ENCODE measurements at regions not wholly inside any gene's neighbourhood (a gene's known extent, or its start where the extent isn't known, plus 50 kb on each side); places are given as distances from the start of the nearest gene placed in this dataset.

DNA sequence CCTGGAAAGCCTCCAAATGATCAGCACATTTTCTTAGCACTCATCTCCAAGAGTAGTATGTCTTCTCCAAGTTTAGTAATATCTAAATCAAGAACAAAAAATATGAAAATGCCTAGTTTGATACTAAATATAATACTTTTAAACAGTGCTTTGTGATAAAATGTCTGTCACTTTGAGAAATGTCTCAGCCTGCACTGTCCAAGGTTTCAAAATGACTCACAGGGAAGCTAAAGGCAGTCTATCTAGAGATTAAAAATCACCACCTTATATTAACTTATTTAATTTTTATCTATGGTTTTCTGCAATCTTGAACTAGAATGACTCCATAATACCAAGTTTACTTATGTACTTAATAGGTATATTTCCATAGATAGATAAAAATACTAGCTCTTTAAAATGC is 633.0 kb upstream of the C9orf72 start:
- no peak for DNase-seq (ENCODE audit: extremely low spot score)
- CTCF ChIA-PET, result no interaction called here
- POLR2A ChIA-PET, result no interaction called here

DNA sequence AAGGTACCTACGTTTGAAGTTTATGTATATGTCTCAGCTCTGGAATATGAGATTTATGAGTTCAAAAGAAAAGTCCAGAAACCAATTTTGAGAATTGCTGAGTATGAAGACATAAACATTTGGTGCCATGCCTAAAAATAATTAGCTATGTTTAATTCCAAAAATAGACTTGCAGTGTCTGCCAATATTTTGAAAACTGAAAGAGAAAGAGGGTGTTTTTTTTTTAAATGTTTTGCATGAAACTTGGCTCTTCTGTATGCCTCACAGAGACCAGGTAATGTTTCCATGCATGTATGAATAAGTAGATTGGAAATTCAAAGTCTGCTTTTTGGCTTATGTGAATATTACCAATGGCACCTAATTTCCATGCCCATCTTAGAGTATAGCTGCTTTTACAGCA is 634.4 kb upstream of the C9orf72 start:
- CTCF ChIA-PET, result no interaction called here
- no peak for DNase-seq (ENCODE audit: extremely low spot score)
- TF ChIP-seq, protein P1, sequence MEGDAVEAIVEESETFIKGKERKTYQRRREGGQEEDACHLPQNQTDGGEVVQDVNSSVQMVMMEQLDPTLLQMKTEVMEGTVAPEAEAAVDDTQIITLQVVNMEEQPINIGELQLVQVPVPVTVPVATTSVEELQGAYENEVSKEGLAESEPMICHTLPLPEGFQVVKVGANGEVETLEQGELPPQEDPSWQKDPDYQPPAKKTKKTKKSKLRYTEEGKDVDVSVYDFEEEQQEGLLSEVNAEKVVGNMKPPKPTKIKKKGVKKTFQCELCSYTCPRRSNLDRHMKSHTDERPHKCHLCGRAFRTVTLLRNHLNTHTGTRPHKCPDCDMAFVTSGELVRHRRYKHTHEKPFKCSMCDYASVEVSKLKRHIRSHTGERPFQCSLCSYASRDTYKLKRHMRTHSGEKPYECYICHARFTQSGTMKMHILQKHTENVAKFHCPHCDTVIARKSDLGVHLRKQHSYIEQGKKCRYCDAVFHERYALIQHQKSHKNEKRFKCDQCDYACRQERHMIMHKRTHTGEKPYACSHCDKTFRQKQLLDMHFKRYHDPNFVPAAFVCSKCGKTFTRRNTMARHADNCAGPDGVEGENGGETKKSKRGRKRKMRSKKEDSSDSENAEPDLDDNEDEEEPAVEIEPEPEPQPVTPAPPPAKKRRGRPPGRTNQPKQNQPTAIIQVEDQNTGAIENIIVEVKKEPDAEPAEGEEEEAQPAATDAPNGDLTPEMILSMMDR (IDR thresholded peaks at IDR 0.05; ENCODE audit: control extremely low read depth, extremely low read depth, low read depth, missing control alignments), result no peak
- POLR2A ChIA-PET, result no interaction called here

More for the DNA sequence above, 633.0 kb upstream of the C9orf72 start:
- TF ChIP-seq, protein P1 (IDR thresholded peaks at IDR 0.05; ENCODE audit: control extremely low read depth, extremely low read depth, low read depth, missing control alignments), result no peak

DNA sequence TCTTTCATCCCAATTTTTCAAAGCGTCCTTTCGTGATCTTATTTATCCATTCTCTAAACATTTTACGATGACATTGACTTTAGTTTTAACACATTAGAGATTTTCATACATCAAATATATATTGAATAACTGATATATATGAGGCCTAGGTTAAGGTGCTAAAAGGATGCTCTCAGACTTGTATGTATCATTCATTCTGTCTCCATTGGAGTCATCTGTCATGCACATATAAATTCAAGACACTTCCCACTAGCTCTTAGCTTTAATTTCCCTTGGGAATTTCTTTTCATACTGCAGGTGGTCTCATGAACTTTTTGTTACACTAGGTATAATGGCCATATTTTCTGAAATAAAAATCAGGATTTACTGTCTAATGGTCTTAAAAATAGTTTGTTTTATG is 635.8 kb upstream of the C9orf72 start:
- TF ChIP-seq, protein P1 (IDR thresholded peaks at IDR 0.05; ENCODE audit: control extremely low read depth, extremely low read depth, low read depth, missing control alignments), result no peak
- ChIA-PET POLR2A (no interaction called here), CTCF (interaction anchor here (1.6 kb wide), 1 partner anchor 36 kb away, joined by 4 read pairs; no protein-coding TSS in a partner anchor)
- DNase-seq (ENCODE audit: extremely low spot score), result no peak

- ChIA-PET CTCF (no interaction called here), POLR2A (no interaction called here)
- TF ChIP-seq, protein P1 (IDR thresholded peaks at IDR 0.05; ENCODE audit: control extremely low read depth, extremely low read depth, low read depth, missing control alignments), result no peak
- no peak for DNase-seq (ENCODE audit: extremely low spot score)
These were observed 639.7 kb upstream of the C9orf72 start for GRCh38 chr9:28212979-28213378.

- no peak for DNase-seq (ENCODE audit: extremely low spot score)
- TF ChIP-seq, protein P1 (IDR thresholded peaks at IDR 0.05; ENCODE audit: control extremely low read depth, extremely low read depth, low read depth, missing control alignments), result no peak
- ChIA-PET POLR2A (no interaction called here), CTCF (no interaction called here)
These were observed 642.4 kb upstream of the C9orf72 start for GRCh38 chr9:28215536-28216299.

DNA sequence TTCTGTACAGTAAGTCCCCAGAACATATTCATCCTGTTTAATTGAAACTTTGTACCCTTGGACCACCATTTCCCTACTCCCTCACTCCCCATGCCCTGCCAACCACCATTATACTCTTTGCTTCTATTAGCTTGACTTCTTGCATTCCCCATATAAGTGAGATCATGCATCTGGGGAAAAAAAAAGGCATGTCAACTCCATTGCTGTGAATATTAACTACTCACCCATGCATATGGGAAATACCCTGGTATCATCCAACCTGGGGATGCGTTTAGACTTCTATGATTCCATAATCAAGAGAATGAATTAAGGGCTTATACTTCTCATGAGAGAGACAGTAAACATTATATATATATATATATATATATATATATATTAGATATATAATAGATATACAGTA is 659.4 kb upstream of the C9orf72 start:
- TF ChIP-seq, protein P1 (IDR thresholded peaks at IDR 0.05; ENCODE audit: control extremely low read depth, extremely low read depth, low read depth, missing control alignments), result no peak
- ChIA-PET CTCF (no interaction called here), POLR2A (no interaction called here)
- DNase-seq (ENCODE audit: extremely low spot score), result no peak

All from GM10248 (cell line).